SK-N-MC (cell line): ENCODE measurements at regions not wholly inside any gene's neighbourhood (a gene's known extent, or its start where the extent isn't known, plus 50 kb on each side); places are given as distances from the start of the nearest gene placed in this dataset.

ENCODE experiments used
- EZH2 ChIP-seq: fragments of 200-600 bp; sonication (generic); IDR thresholded peaks from one replicate; pipeline ENCODE4 v1.6.1; 2017; ENCODE audit warnings: antibody characterized with exemption
- FOXP2 ChIP-seq: optimal IDR thresholded peaks from 2 replicates; pipeline ENCODE3; 2011; ENCODE audit warnings: mild to moderate bottlenecking, moderate library complexity; ENCODE audit not compliant: insufficient read depth; ENCODE audit errors: extremely low read length, control extremely low read depth
- POLR2AphosphoS5 ChIP-seq: IDR thresholded peaks from 2 replicates; pipeline ENCODE4 v1.6.1; 2012; ENCODE audit warnings: mild to moderate bottlenecking, low read depth, low read length, borderline replicate concordance

DNA sequence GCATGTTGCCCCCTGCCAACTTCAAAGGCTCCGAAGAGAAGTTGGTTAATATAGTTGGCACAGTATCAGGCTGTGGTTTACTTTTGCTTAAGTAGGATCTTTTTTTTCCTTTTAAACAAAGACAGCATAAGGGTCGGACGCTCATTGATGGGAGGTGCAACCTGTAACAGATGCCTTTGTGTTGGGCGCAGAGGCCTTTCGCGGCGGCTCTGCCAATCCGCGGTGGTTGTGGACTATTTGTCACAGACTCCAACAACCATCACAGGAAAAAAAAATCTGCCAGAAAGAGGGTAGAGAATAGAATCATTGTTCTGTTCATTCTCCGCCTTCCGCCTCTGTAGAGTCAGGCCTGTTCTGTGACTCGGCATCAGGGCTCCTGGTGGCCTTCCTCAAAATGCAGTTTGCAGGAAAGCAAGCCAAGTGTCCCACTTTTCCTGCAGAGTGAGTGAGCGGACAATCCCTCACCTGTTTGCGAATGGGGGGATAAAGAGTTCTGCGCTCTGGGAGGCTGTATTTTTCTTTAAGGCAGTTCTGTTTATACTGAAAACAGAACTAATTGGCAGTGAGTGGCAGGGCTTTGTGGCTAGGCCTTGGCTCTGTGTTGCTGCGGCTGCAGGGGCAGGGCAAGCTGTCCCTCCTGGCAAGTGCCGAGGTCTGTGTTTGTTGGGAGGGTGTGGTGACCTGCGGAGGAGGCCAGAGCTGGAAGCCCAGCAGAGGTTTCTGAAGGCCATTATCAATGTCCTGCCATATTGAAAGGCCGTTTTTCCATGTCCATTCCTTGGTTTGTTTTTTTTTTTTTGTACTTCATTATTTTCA is 83.0 kb upstream of the PIWIL1 start:
- TF ChIP-seq POLR2AphosphoS5, result no peak
- TF ChIP-seq EZH2, result no peak
- TF ChIP-seq FOXP2, result no peak
